IMR-90 (cell line): ENCODE measurements at regions not wholly inside any gene's neighbourhood (a gene's known extent, or its start where the extent isn't known, plus 50 kb on each side); places are given as distances from the start of the nearest gene placed in this dataset.

Experiments used
- ATAC-seq: fragments of 200-7000 bp; cut with Tn5 transposase; 2 replicates; pipeline ENCODE4 v1.9.1; 2020; ENCODE audit warnings: low read depth, mild to moderate bottlenecking, moderate library complexity
- BruUV-seq: library from RNA; stranded (reverse); fragments of 400-500 nt; replicated peaks from 2 replicates; lab custom pipeline; 2021; lab: Mats Ljungman, UMichigan
- CTCF ChIA-PET: fragments of 300-600 bp; formaldehyde crosslinking; extraction: SDS; loops from one replicate; lab custom pipeline; 2021; ENCODE audit warnings: antibody characterized with exemption; lab: Yijun Ruan, JAX
- POLR2A ChIA-PET: fragments of 300-600 bp; sonication (Branson Sonifier 250); formaldehyde crosslinking; loops from one replicate; lab custom pipeline; 2022; ENCODE audit warnings: antibody characterized with exemption; ENCODE audit not compliant: unreplicated experiment; lab: Charles Lee
- DNase-seq: peaks from one replicate; pipeline ENCODE4 v3.0.0; 2013
- H2AFZ ChIP-seq: replicated peaks from 2 replicates; pipeline ENCODE3; 2013; ENCODE audit warnings: low read length, mild to moderate bottlenecking; ENCODE audit not compliant: poor library complexity
- H2AK5ac ChIP-seq: 2 replicates; pipeline ENCODE4 v1.6.1; 2013; ENCODE audit warnings: low read depth, low read length, inconsistent platforms
- H2AK9ac ChIP-seq: replicated peaks from 2 replicates; pipeline ENCODE3; 2013; ENCODE audit warnings: mild to moderate bottlenecking, low read depth, low read length, moderate library complexity; ENCODE audit not compliant: poor library complexity
- H2BK120ac ChIP-seq: 2 replicates; pipeline ENCODE4 v1.6.1; 2013; ENCODE audit warnings: low read depth, low read length, inconsistent platforms
- H2BK15ac ChIP-seq: 3 replicates; pipeline ENCODE4 v1.6.1; 2013; ENCODE audit warnings: low read depth, low read length, inconsistent platforms
- H2BK20ac ChIP-seq: 2 replicates; pipeline ENCODE4 v1.6.1; 2013; ENCODE audit warnings: low read depth, mild to moderate bottlenecking, inconsistent platforms, low read length, moderate library complexity
- H2BK5ac ChIP-seq: 2 replicates; pipeline ENCODE4 v1.6.1; 2013; ENCODE audit warnings: mild to moderate bottlenecking, low read depth, low read length, inconsistent platforms; ENCODE audit not compliant: poor library complexity, severe bottlenecking
- H3K14ac ChIP-seq: replicated peaks from 2 replicates; pipeline ENCODE4 v1.6.1; 2013; ENCODE audit warnings: low read depth, low read length, inconsistent platforms
- H3K18ac ChIP-seq: 2 replicates; pipeline ENCODE4 v1.6.1; 2013; ENCODE audit warnings: low read depth, low read length, control low read depth
- H3K23ac ChIP-seq: 2 replicates; pipeline ENCODE4 v1.6.1; 2013; ENCODE audit warnings: low read depth, low read length, inconsistent platforms
- H3K27ac ChIP-seq: 2 replicates; pipeline ENCODE4 v1.5.1; 2013; ENCODE audit warnings: mild to moderate bottlenecking, control low read depth, low read length; ENCODE audit not compliant: insufficient read depth
- H3K27me3 ChIP-seq: 2 replicates; pipeline ENCODE4 v1.6.1; 2013; ENCODE audit warnings: low read length; ENCODE audit not compliant: control insufficient read depth, insufficient read depth
- H3K36me3 ChIP-seq: 2 replicates; pipeline ENCODE4 v1.6.1; 2013; ENCODE audit warnings: low read length, mixed read lengths; ENCODE audit not compliant: control insufficient read depth, insufficient read depth
- H3K4ac ChIP-seq: 2 replicates; pipeline ENCODE4 v1.6.1; 2013; ENCODE audit warnings: low read depth, low read length, inconsistent platforms
- H3K4me1 ChIP-seq: 2 replicates; pipeline ENCODE4 v1.6.1; 2013; ENCODE audit warnings: low read length, mixed read lengths; ENCODE audit not compliant: control insufficient read depth, insufficient read depth
- H3K4me2 ChIP-seq: 2 replicates; pipeline ENCODE4 v1.6.1; 2013; ENCODE audit warnings: low read depth, mild to moderate bottlenecking, control low read depth, low read length, moderate library complexity
- H3K4me3 ChIP-seq: 2 replicates; pipeline ENCODE4 v1.5.1; 2013; ENCODE audit warnings: low read depth, mild to moderate bottlenecking, control low read depth, low read length, moderate library complexity; ENCODE audit not compliant: insufficient read depth
- H3K56ac ChIP-seq: 2 replicates; pipeline ENCODE4 v1.6.1; 2013; ENCODE audit warnings: low read length, inconsistent platforms; ENCODE audit not compliant: insufficient read depth; ENCODE audit errors: extremely low read depth
- H3K79me1 ChIP-seq, 2 experiments: 2 replicates each; pipeline ENCODE4 v1.6.1; 2013; ENCODE audit warnings: low read length in 2 of 2, inconsistent platforms in 1 of 2, low read depth in 1 of 2
- H3K9ac ChIP-seq: 2 replicates; pipeline ENCODE4 v1.6.1; 2013; ENCODE audit warnings: low read depth, low read length, control low read depth
- H3K9me1 ChIP-seq: 2 replicates; pipeline ENCODE4 v1.6.1; 2013; ENCODE audit warnings: low read length, inconsistent platforms; ENCODE audit not compliant: insufficient read depth
- H3K9me3 ChIP-seq: 2 replicates; pipeline ENCODE4 v1.6.1; 2013; ENCODE audit warnings: low read length; ENCODE audit not compliant: control insufficient read depth, insufficient read depth
- H4K20me1 ChIP-seq: 2 replicates; pipeline ENCODE4 v1.6.1; 2013; ENCODE audit warnings: low read length, inconsistent platforms; ENCODE audit not compliant: insufficient read depth
- H4K5ac ChIP-seq: 2 replicates; pipeline ENCODE4 v1.6.1; 2013; ENCODE audit warnings: mild to moderate bottlenecking, low read depth, low read length, control low read depth
- H4K8ac ChIP-seq, 2 experiments: 2 replicates each; pipeline ENCODE4 v1.6.1; 2013; ENCODE audit warnings: low read depth in 2 of 2, low read length in 2 of 2, control low read depth in 1 of 2, inconsistent platforms in 1 of 2
- H4K91ac ChIP-seq: 2 replicates; pipeline ENCODE4 v1.6.1; 2013; ENCODE audit warnings: low read depth, low read length, inconsistent platforms; ENCODE audit not compliant: insufficient read depth
- BHLHE40 ChIP-seq: fragments of 150-350 bp; IDR thresholded peaks from 2 replicates; pipeline ENCODE4 v1.6.1; 2016; ENCODE audit warnings: mild to moderate bottlenecking, low read depth, low read length
- CEBPB ChIP-seq: IDR thresholded peaks from 2 replicates; pipeline ENCODE4 v1.6.1; 2012; ENCODE audit warnings: low read depth, low read length, improper control_type of control experiment
- CHD1 ChIP-seq: IDR thresholded peaks from 2 replicates; pipeline ENCODE4 v1.6.1; 2012; ENCODE audit warnings: low read depth, low read length, improper control_type of control experiment
- FOS ChIP-seq: fragments of 150-350 bp; IDR thresholded peaks from 2 replicates; pipeline ENCODE4 v1.6.1; 2016; ENCODE audit warnings: low read depth, low read length
- MAFK ChIP-seq: IDR thresholded peaks from 2 replicates; pipeline ENCODE4 v1.6.1; 2012; ENCODE audit warnings: low read depth, low read length, improper control_type of control experiment
- MAZ ChIP-seq: IDR thresholded peaks from 2 replicates; pipeline ENCODE4 v1.6.1; 2012; ENCODE audit warnings: low read depth, mild to moderate bottlenecking, low read length, improper control_type of control experiment, moderate library complexity, borderline replicate concordance
- MXI1 ChIP-seq: IDR thresholded peaks from 2 replicates; pipeline ENCODE4 v1.6.1; 2012; ENCODE audit warnings: low read depth, mild to moderate bottlenecking, low read length, moderate library complexity, borderline replicate concordance
- NFE2L2 ChIP-seq: fragments of 150-350 bp; IDR thresholded peaks from 2 replicates; pipeline ENCODE4 v1.6.1; 2016; ENCODE audit warnings: low read depth, mild to moderate bottlenecking, low read length
- POLR2A ChIP-seq: IDR thresholded peaks from 2 replicates; pipeline ENCODE4 v1.6.1; 2012; ENCODE audit warnings: mild to moderate bottlenecking, low read depth, low read length
- RAD21 ChIP-seq: IDR thresholded peaks from 2 replicates; pipeline ENCODE4 v1.6.1; 2012; ENCODE audit warnings: low read length, improper control_type of control experiment
- RCOR1 ChIP-seq: IDR thresholded peaks from 2 replicates; pipeline ENCODE4 v1.6.1; 2012; ENCODE audit warnings: mild to moderate bottlenecking, low read length, improper control_type of control experiment; ENCODE audit not compliant: insufficient replicate concordance
- RFX5 ChIP-seq: IDR thresholded peaks from 2 replicates; pipeline ENCODE4 v1.8.0; 2012; ENCODE audit warnings: low read depth, mild to moderate bottlenecking, low read length, moderate library complexity
- SMC3 ChIP-seq: fragments of 150-350 bp; IDR thresholded peaks from 2 replicates; pipeline ENCODE4 v1.6.1; 2016; ENCODE audit warnings: low read depth, mild to moderate bottlenecking, antibody characterized with exemption, low read length, moderate library complexity
- WGBS, 2 experiments: methylation state at CpG; one replicate each; pipeline versions ENCODE4 v1.1.5 to v1.1.7; 2013; ENCODE audit warnings: missing lambda C conversion rate in 2 of 2; ENCODE audit not compliant: insufficient read length in 1 of 2; ENCODE audit errors: extremely low coverage in 2 of 2; 5-methylcytosine and 5-hydroxymethylcytosine counted together
- dilution Hi-C: fragments of 300-500 bp; cut with HindIII; formaldehyde crosslinking; loops from one replicate; pipeline ENCODE4 v1.14.3; 2018; ENCODE audit warnings: low sequenced_read_pairs; ENCODE audit not compliant: unreplicated experiment
- in situ Hi-C: fragments of 300-500 bp; cut with MboI; formaldehyde crosslinking; loops from 3 replicates; pipeline ENCODE4 v1.14.3; 2019; ENCODE audit warnings: low sequenced_read_pairs, inconsistent platforms, mixed read lengths
- intact Hi-C: fragments of 100-400 bp; cut with micrococcal nuclease; formaldehyde crosslinking; loops from 2 replicates; pipeline ENCODE4 v1.10.0; 2022
- TF ChIP-seq, protein P1 (sequence below): conservative IDR thresholded peaks from 2 replicates; pipeline ENCODE4 v1.5.1; 2012; ENCODE audit warnings: mild to moderate bottlenecking, low read depth, low read length, improper control_type of control experiment
- TF ChIP-seq, protein P2 (sequence below): fragments of 150-350 bp; IDR thresholded peaks from 2 replicates; pipeline ENCODE4 v1.6.1; 2017; ENCODE audit warnings: mild to moderate bottlenecking, antibody characterized with exemption, low read length, low read depth
- TF ChIP-seq, protein P3 (sequence below): fragments of 150-350 bp; IDR thresholded peaks from 2 replicates; pipeline ENCODE4 v1.6.1; 2016; ENCODE audit warnings: low read depth, mild to moderate bottlenecking, low read length, moderate library complexity, borderline replicate concordance

DNA sequence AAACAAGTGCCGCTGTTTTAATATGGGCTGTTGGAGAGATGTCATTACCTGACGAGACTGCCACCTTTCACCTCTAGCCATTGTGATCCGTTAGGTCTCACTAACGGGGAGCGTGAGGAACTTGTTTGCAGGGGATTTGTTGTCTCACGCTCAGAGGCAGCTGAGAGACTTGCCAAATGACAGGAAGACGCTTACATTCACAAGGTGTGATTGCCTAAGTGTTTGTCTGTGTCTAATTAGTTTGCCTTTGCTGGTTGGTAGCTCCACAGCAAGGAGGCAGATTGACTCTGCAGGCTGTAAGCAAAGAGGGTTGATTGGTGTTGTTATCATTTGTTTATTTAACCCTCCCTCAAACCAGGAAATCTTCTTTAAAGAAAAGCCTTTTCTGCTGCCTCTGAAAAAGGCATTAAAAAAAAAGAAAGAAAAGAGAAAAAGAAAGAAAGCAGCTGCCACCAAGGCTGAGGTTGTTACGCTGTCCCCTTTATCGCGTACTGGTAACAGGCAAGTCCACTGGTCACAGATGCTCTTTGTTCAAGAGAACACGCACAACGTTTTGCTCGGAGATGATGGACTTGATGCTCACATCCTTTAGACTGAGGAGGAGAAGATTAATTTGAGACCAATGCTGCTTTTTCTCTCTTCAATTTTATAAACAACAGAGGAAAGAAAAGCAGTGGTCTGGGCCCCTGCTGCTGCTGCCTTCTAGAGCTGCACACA lies 203.9 kb downstream of the ZNF326 start:
- TF ChIP-seq MAZ = no peak
- TF ChIP-seq, protein P1, sequence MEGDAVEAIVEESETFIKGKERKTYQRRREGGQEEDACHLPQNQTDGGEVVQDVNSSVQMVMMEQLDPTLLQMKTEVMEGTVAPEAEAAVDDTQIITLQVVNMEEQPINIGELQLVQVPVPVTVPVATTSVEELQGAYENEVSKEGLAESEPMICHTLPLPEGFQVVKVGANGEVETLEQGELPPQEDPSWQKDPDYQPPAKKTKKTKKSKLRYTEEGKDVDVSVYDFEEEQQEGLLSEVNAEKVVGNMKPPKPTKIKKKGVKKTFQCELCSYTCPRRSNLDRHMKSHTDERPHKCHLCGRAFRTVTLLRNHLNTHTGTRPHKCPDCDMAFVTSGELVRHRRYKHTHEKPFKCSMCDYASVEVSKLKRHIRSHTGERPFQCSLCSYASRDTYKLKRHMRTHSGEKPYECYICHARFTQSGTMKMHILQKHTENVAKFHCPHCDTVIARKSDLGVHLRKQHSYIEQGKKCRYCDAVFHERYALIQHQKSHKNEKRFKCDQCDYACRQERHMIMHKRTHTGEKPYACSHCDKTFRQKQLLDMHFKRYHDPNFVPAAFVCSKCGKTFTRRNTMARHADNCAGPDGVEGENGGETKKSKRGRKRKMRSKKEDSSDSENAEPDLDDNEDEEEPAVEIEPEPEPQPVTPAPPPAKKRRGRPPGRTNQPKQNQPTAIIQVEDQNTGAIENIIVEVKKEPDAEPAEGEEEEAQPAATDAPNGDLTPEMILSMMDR = no peak
- TF ChIP-seq FOS = no peak
- TF ChIP-seq BHLHE40 = no peak
- TF ChIP-seq NFE2L2 = no peak
- TF ChIP-seq RAD21 = no peak
- TF ChIP-seq MAFK = no peak
- TF ChIP-seq RFX5 = no peak
- TF ChIP-seq, protein P2, sequence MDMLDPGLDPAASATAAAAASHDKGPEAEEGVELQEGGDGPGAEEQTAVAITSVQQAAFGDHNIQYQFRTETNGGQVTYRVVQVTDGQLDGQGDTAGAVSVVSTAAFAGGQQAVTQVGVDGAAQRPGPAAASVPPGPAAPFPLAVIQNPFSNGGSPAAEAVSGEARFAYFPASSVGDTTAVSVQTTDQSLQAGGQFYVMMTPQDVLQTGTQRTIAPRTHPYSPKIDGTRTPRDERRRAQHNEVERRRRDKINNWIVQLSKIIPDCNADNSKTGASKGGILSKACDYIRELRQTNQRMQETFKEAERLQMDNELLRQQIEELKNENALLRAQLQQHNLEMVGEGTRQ = no peak
- TF ChIP-seq CHD1 = no peak
- TF ChIP-seq MXI1 = no peak
- TF ChIP-seq POLR2A = no peak
- no peak for TF ChIP-seq RCOR1
- TF ChIP-seq, protein P3, sequence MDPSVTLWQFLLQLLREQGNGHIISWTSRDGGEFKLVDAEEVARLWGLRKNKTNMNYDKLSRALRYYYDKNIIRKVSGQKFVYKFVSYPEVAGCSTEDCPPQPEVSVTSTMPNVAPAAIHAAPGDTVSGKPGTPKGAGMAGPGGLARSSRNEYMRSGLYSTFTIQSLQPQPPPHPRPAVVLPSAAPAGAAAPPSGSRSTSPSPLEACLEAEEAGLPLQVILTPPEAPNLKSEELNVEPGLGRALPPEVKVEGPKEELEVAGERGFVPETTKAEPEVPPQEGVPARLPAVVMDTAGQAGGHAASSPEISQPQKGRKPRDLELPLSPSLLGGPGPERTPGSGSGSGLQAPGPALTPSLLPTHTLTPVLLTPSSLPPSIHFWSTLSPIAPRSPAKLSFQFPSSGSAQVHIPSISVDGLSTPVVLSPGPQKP = no peak
- no peak for TF ChIP-seq SMC3
- TF ChIP-seq CEBPB = no peak
- Histone ChIP-seq H3K79me1 (no peaks in the 10 kb centered on the region), H3K4me1 (no peaks in the 10 kb centered on the region), H2AFZ (no peak overlapping the region), H3K18ac (no peak overlapping the region), H3K27ac (no peak overlapping the region), H2AK5ac (no peak overlapping the region), H3K14ac (no peak overlapping the region), H3K4me2 (no peak overlapping the region), H3K56ac (no peak overlapping the region), H3K9ac (no peak overlapping the region), H2AK9ac (no peak overlapping the region), H3K9me3 (no peaks in the 10 kb centered on the region), H4K20me1 (no peaks in the 10 kb centered on the region), H3K23ac (no peak overlapping the region), H3K4me3 (no peak overlapping the region), H3K9me1 (no peaks in the 10 kb centered on the region), H2BK5ac (no peak overlapping the region), H4K8ac (no peak overlapping the region), H2BK20ac (no peak overlapping the region), H2BK120ac (no peak overlapping the region), H3K27me3 (peaks cover 3% of the 10 kb centered on the region; the same call in 1 of the 2 replicates), H3K4ac (no peak overlapping the region), H4K5ac (no peak overlapping the region), H3K36me3 (no peaks in the 10 kb centered on the region), H2BK15ac (no peak overlapping the region), H4K91ac (no peak overlapping the region)
- CTCF ChIA-PET = no interaction called here
- no TSS peak for BruUV-seq
- intact Hi-C loops = no loop called here
- DNase-seq = no peak
- POLR2A ChIA-PET = no interaction called here
- dilution Hi-C loops = no loop called here
- in situ Hi-C loops = no loop called here
- ATAC-seq = no peak; the same call in 1 of the 2 replicates
- 20% methylated on average over 2 of the region's 13 CpGs; no CpG with 5 or more reads in 1 of the 2 experiments for WGBS, 2 experiments
